HepG2 (cell line): ENCODE measurements at regions not wholly inside any gene's neighbourhood (a gene's known extent, or its start where the extent isn't known, plus 50 kb on each side); places are given as distances from the start of the nearest gene placed in this dataset.

Experiments
- ATAC-seq: fragments of 200-7000 bp; cut with Tn5 transposase; 3 replicates; pipeline ENCODE4 v1.9.1; 2020; ENCODE audit warnings: mild to moderate bottlenecking, moderate library complexity
- BruUV-seq: library from RNA; stranded (reverse); fragments of 400-500 nt; replicated peaks from 2 replicates; lab custom pipeline; 2021; lab: Mats Ljungman, UMichigan
- CTCF ChIA-PET: fragments of 300-600 bp; formaldehyde crosslinking; extraction: SDS; loops from one replicate; lab custom pipeline; 2021; ENCODE audit warnings: low total read pairs, inconsistent platforms, low intra/inter-chr PET ratio; lab: Yijun Ruan, JAX
- POLR2A ChIA-PET: fragments of 350-600 bp; sonication (Branson Sonifier 250); formaldehyde crosslinking; loops from one replicate; lab custom pipeline; 2020; ENCODE audit warnings: antibody characterized with exemption, inconsistent platforms; lab: Yijun Ruan, JAX
- DNase-seq: peaks from one replicate; pipeline ENCODE4 v3.0.0-alpha.2; 2015; ENCODE audit warnings: low spot score
- FAIRE-seq: peaks from 3 replicates; lab custom pipeline; 2011; peaks lifted over from hg19 to GRCh38; lab: Jason Lieb, UNC
- H2AFZ ChIP-seq: one replicate; pipeline ENCODE4 v1.6.1; 2011; ENCODE audit warnings: low read length, inconsistent platforms
- H3K27ac ChIP-seq: fragments of 300-600 bp; 3 replicates; pipeline ENCODE4 v1.8.0; 2011; ENCODE audit warnings: mixed run types, mild to moderate bottlenecking, mixed read lengths, low read length, inconsistent platforms; ENCODE audit not compliant: insufficient read depth; ENCODE audit errors: extremely low read length
- H3K27me3 ChIP-seq, 2 experiments: fragments of 200-600 bp in 1 of 2; 2 replicates in 1 of 2; 3 replicates in 1 of 2; pipeline versions ENCODE4 v1.6.0 to v1.8.0; 2011; ENCODE audit warnings: low read length in 2 of 2, mild to moderate bottlenecking in 2 of 2, moderate library complexity in 2 of 2, inconsistent platforms in 1 of 2; ENCODE audit not compliant: insufficient read depth in 2 of 2, control insufficient read depth in 1 of 2
- H3K36me3 ChIP-seq, 2 experiments: fragments of 200-600 bp in 1 of 2; replicated peaks in 1 of 2; 2 replicates in 1 of 2; 3 replicates in 1 of 2; pipeline versions ENCODE4 v1.5.1 to v1.8.0; 2011; ENCODE audit warnings: low read length in 2 of 2, inconsistent platforms in 1 of 2; ENCODE audit not compliant: insufficient read depth in 2 of 2, control insufficient read depth in 1 of 2
- H3K4me1 ChIP-seq: 2 replicates; pipeline ENCODE4 v1.5.1; 2012; ENCODE audit warnings: low read length, inconsistent platforms; ENCODE audit not compliant: insufficient read depth
- H3K4me2 ChIP-seq: 2 replicates; pipeline ENCODE4 v1.6.0; 2011; ENCODE audit warnings: low read depth, low read length, inconsistent platforms
- H3K4me3 ChIP-seq, 3 experiments: fragments of 200-600 bp in 1 of 3; sonication (generic), shearing (Covaris generic) in 1 of 3; replicated peaks in 1 of 3; 2 replicates each; pipeline ENCODE4 v1.5.1; 2011 to 2016; ENCODE audit warnings: low read length in 3 of 3, inconsistent platforms in 2 of 3, low read depth in 2 of 3, mild to moderate bottlenecking in 2 of 3, control low read depth in 1 of 3, mixed read lengths in 1 of 3; ENCODE audit not compliant: insufficient read depth in 1 of 3
- H3K79me2 ChIP-seq: one replicate; pipeline ENCODE4 v1.6.1; 2011; ENCODE audit warnings: low read length, inconsistent platforms; ENCODE audit not compliant: insufficient read depth
- H3K9ac ChIP-seq: 2 replicates; pipeline ENCODE4 v1.6.0; 2011; ENCODE audit warnings: mild to moderate bottlenecking, low read depth, low read length, inconsistent platforms; ENCODE audit not compliant: insufficient read depth
- H3K9me3 ChIP-seq: 2 replicates; pipeline ENCODE4 v1.5.1; 2012; ENCODE audit warnings: mild to moderate bottlenecking, low read length
- H4K20me1 ChIP-seq: 2 replicates; pipeline ENCODE4 v1.6.0; 2011; ENCODE audit warnings: inconsistent platforms, mild to moderate bottlenecking, low read length, moderate library complexity; ENCODE audit not compliant: insufficient read depth
- ARNTL ChIP-seq: sonication (generic); formaldehyde crosslinking; IDR thresholded peaks from 2 replicates; pipeline ENCODE4 v1.4.0; 2020; ENCODE audit warnings: mild to moderate bottlenecking, missing genetic modification reagents
- DR1 ChIP-seq: sonication (generic); formaldehyde crosslinking; IDR thresholded peaks from 2 replicates; pipeline ENCODE4 v1.8.0; 2021; ENCODE audit warnings: mild to moderate bottlenecking, missing genetic modification reagents, inconsistent platforms
- JUNB ChIP-seq: sonication (generic); formaldehyde crosslinking; IDR thresholded peaks from 2 replicates; pipeline ENCODE4 v1.8.0; 2022; ENCODE audit warnings: missing genetic modification reagents, mild to moderate bottlenecking, borderline replicate concordance
- NFE2L1 ChIP-seq: sonication (generic); formaldehyde crosslinking; IDR thresholded peaks from 2 replicates; pipeline ENCODE4 v1.4.0; 2020; ENCODE audit warnings: missing genetic modification reagents, mild to moderate bottlenecking, borderline replicate concordance
- PHF20 ChIP-seq: sonication (generic); formaldehyde crosslinking; IDR thresholded peaks from 2 replicates; pipeline ENCODE4 v1.5.0; 2020; ENCODE audit warnings: mild to moderate bottlenecking, missing genetic modification reagents
- SIX1 ChIP-seq: sonication (generic); formaldehyde crosslinking; IDR thresholded peaks from 2 replicates; pipeline ENCODE4 v1.4.0; 2020; ENCODE audit warnings: missing genetic modification reagents, borderline replicate concordance
- THYN1 ChIP-seq: sonication (generic); formaldehyde crosslinking; IDR thresholded peaks from 2 replicates; pipeline ENCODE4 v1.8.1; 2023; ENCODE audit warnings: low read depth, mild to moderate bottlenecking, moderate library complexity, missing genetic modification reagents, borderline replicate concordance
- TP53 ChIP-seq: sonication (generic); formaldehyde crosslinking; conservative IDR thresholded peaks from 2 replicates; pipeline ENCODE4 v1.4.0; 2020; ENCODE audit warnings: missing genetic modification reagents
- ZMYM2 ChIP-seq: sonication (generic); formaldehyde crosslinking; IDR thresholded peaks from 2 replicates; pipeline ENCODE4 v1.8.0; 2022; ENCODE audit warnings: mild to moderate bottlenecking, missing genetic modification reagents
- ZNF674 ChIP-seq: sonication (generic); formaldehyde crosslinking; IDR thresholded peaks from 2 replicates; pipeline ENCODE4 v1.5.0; 2020; ENCODE audit warnings: low read depth, mild to moderate bottlenecking, missing genetic modification reagents
- WGBS: methylation state at CpG from one replicate; pipeline ENCODE4 v1.1.6; 2017; ENCODE audit warnings: low lambda C conversion rate; 5-methylcytosine and 5-hydroxymethylcytosine counted together
- in situ Hi-C: cut with HindIII; loops from 2 replicates; pipeline ENCODE4 v1.10.0; 2017; ENCODE audit warnings: low pct_unique_long_range_greater_than_20kb; ENCODE audit not compliant: extremely low pct_ligation_motif_present
- intact Hi-C: fragments of 100-400 bp; cut with micrococcal nuclease; formaldehyde crosslinking; loops from one replicate; pipeline ENCODE4 v1.10.0; 2022; ENCODE audit not compliant: unreplicated experiment
- TF ChIP-seq, protein P1 (sequence below): sonication (generic); formaldehyde crosslinking; IDR thresholded peaks from 2 replicates; pipeline ENCODE4 v1.5.1; 2020; ENCODE audit warnings: missing genetic modification reagents, mild to moderate bottlenecking, borderline replicate concordance
- TF ChIP-seq, protein P2 (sequence below): sonication (generic); formaldehyde crosslinking; IDR thresholded peaks from 2 replicates; pipeline ENCODE4 v1.5.0; 2020; ENCODE audit warnings: missing genetic modification reagents, mild to moderate bottlenecking, borderline replicate concordance
- TF ChIP-seq, protein P3 (sequence below): sonication (generic); formaldehyde crosslinking; IDR thresholded peaks from 2 replicates; pipeline ENCODE4 v1.4.0; 2020; ENCODE audit warnings: missing genetic modification reagents
- TF ChIP-seq, protein P4 (sequence below): sonication (generic); formaldehyde crosslinking; IDR thresholded peaks from 2 replicates; pipeline ENCODE4 v1.4.0; 2020; ENCODE audit warnings: missing genetic modification reagents

DNA sequence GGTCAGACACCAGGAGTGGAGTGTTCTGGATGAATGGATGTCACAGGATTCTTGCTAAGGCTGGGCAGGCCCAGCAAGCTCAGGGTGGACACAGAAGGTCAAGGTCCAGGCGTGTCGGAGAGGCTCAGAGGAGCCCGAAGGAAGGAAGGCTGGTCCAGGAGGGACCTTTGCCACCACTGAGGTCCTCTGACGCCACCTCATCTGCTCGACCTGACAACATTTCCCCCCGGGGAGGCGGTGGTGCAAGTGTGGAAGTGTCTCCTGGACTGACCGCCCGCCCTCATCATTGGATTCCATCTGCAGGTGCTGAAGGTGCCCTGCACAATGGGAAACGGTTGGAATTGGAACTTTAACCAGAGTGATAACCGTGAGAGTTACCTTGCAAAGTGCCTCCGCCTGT lies 124.6 kb downstream of the RTP5 start:
- H4K20me1 ChIP-seq, result no peaks in the 10 kb centered on the region
- H3K27me3 ChIP-seq, result peaks cover 11 to 60% of the 10 kb centered on the region in 2 experiments
- H3K9ac ChIP-seq, result no peak overlapping the region
- no peaks in the 10 kb centered on the region for H3K4me1 ChIP-seq
- in situ Hi-C loops (no loop called here), intact Hi-C loops (no loop called here)
- WGBS, result 40% methylated on average over 10 of the region's 12 CpGs
- BruUV-seq, result no TSS peak
- CTCF ChIA-PET, result no interaction called here
- DNase-seq (no peak), FAIRE-seq (no peak), ATAC-seq (no peak; the same call in 2 of the 3 replicates)
- H3K36me3 ChIP-seq, result no peaks in the 10 kb centered on the region
- no peak overlapping the region for H3K4me3 ChIP-seq
- no peak overlapping the region for H3K4me2 ChIP-seq
- H2AFZ ChIP-seq, result no peak overlapping the region
- POLR2A ChIA-PET, result no interaction called here
- H3K79me2 ChIP-seq, result no peaks in the 10 kb centered on the region
- peaks cover 7% of the 10 kb centered on the region; the same call in 1 of the 2 replicates for H3K9me3 ChIP-seq
- no peak overlapping the region for H3K27ac ChIP-seq
- TF ChIP-seq ZNF674 (no peak), ARNTL (CRISPR knock-in tag) (no peak), DR1 (CRISPR knock-in tag) (no peak), NFE2L1 (CRISPR knock-in tag) (no peak), JUNB (CRISPR knock-in tag) (no peak), SIX1 (CRISPR knock-in tag) (no peak), ZMYM2 (no peak), PHF20 (no peak), THYN1 (CRISPR knock-in tag) (no peak), TP53 (CRISPR knock-in tag) (no peak)
- TF ChIP-seq, protein P1, sequence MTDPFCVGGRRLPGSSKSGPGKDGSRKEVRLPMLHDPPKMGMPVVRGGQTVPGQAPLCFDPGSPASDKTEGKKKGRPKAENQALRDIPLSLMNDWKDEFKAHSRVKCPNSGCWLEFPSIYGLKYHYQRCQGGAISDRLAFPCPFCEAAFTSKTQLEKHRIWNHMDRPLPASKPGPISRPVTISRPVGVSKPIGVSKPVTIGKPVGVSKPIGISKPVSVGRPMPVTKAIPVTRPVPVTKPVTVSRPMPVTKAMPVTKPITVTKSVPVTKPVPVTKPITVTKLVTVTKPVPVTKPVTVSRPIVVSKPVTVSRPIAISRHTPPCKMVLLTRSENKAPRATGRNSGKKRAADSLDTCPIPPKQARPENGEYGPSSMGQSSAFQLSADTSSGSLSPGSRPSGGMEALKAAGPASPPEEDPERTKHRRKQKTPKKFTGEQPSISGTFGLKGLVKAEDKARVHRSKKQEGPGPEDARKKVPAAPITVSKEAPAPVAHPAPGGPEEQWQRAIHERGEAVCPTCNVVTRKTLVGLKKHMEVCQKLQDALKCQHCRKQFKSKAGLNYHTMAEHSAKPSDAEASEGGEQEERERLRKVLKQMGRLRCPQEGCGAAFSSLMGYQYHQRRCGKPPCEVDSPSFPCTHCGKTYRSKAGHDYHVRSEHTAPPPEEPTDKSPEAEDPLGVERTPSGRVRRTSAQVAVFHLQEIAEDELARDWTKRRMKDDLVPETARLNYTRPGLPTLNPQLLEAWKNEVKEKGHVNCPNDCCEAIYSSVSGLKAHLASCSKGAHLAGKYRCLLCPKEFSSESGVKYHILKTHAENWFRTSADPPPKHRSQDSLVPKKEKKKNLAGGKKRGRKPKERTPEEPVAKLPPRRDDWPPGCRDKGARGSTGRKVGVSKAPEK, result no peak
- TF ChIP-seq, protein P2, sequence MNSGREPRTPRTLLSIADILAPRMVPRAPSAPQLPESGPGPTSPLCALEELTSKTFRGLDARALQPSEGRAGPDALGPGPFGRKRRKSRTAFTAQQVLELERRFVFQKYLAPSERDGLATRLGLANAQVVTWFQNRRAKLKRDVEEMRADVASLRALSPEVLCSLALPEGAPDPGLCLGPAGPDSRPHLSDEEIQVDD (CRISPR knock-in tag), result no peak
- TF ChIP-seq, protein P3, sequence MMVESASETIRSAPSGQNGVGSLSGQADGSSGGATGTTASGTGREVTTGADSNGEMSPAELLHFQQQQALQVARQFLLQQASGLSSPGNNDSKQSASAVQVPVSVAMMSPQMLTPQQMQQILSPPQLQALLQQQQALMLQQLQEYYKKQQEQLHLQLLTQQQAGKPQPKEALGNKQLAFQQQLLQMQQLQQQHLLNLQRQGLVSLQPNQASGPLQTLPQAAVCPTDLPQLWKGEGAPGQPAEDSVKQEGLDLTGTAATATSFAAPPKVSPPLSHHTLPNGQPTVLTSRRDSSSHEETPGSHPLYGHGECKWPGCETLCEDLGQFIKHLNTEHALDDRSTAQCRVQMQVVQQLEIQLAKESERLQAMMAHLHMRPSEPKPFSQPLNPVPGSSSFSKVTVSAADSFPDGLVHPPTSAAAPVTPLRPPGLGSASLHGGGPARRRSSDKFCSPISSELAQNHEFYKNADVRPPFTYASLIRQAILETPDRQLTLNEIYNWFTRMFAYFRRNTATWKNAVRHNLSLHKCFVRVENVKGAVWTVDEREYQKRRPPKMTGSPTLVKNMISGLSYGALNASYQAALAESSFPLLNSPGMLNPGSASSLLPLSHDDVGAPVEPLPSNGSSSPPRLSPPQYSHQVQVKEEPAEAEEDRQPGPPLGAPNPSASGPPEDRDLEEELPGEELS, result no peak
- TF ChIP-seq, protein P4, sequence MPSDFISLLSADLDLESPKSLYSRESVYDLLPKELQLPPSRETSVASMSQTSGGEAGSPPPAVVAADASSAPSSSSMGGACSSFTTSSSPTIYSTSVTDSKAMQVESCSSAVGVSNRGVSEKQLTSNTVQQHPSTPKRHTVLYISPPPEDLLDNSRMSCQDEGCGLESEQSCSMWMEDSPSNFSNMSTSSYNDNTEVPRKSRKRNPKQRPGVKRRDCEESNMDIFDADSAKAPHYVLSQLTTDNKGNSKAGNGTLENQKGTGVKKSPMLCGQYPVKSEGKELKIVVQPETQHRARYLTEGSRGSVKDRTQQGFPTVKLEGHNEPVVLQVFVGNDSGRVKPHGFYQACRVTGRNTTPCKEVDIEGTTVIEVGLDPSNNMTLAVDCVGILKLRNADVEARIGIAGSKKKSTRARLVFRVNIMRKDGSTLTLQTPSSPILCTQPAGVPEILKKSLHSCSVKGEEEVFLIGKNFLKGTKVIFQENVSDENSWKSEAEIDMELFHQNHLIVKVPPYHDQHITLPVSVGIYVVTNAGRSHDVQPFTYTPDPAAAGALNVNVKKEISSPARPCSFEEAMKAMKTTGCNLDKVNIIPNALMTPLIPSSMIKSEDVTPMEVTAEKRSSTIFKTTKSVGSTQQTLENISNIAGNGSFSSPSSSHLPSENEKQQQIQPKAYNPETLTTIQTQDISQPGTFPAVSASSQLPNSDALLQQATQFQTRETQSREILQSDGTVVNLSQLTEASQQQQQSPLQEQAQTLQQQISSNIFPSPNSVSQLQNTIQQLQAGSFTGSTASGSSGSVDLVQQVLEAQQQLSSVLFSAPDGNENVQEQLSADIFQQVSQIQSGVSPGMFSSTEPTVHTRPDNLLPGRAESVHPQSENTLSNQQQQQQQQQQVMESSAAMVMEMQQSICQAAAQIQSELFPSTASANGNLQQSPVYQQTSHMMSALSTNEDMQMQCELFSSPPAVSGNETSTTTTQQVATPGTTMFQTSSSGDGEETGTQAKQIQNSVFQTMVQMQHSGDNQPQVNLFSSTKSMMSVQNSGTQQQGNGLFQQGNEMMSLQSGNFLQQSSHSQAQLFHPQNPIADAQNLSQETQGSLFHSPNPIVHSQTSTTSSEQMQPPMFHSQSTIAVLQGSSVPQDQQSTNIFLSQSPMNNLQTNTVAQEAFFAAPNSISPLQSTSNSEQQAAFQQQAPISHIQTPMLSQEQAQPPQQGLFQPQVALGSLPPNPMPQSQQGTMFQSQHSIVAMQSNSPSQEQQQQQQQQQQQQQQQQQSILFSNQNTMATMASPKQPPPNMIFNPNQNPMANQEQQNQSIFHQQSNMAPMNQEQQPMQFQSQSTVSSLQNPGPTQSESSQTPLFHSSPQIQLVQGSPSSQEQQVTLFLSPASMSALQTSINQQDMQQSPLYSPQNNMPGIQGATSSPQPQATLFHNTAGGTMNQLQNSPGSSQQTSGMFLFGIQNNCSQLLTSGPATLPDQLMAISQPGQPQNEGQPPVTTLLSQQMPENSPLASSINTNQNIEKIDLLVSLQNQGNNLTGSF (CRISPR knock-in tag), result no peak
